ENCODE measurements at regions not wholly inside any gene's neighbourhood (a gene's known extent, or its start where the extent isn't known, plus 50 kb on each side); places are given as distances from the start of the nearest gene placed in this dataset.

GRCh38 chr19:32241306-32241705 lies 104.1 kb upstream of the ZNF507 start:
- ChIA-PET POLR2A (no interaction called here), CTCF (interaction anchor here (3.3 kb wide), 1 partner anchor 16 kb away, joined by 23 read pairs; no protein-coding TSS in a partner anchor)
- ATAC-seq (no peak), DNase-seq (ENCODE audit: low read depth in 1 of 2, low spot score in 1 of 2) (no peak), FAIRE-seq (no peak)
- Histone ChIP-seq H3K27ac (no peak overlapping the region), H3K4me2 (no peak overlapping the region), H3K9me3 (no peaks in the 10 kb centered on the region), H3K4me3 (no peak overlapping the region), H3K4me1 (no peaks in the 10 kb centered on the region)
- WGBS (ENCODE audit: missing lambda C conversion rate), result 29% methylated on average over 8 of the region's 8 CpGs
- TF ChIP-seq EHMT2 (IDR thresholded peaks at IDR 0.05; ENCODE audit: low read depth) (no peak), KDM5A (IDR thresholded peaks at IDR 0.05) (no peak), CBX2 (IDR thresholded peaks at IDR 0.05; ENCODE audit: borderline replicate concordance, low read depth) (no peak), NR3C1 (IDR thresholded peaks at IDR 0.05) (no peak), POLR2AphosphoS2 (conservative IDR thresholded peaks at IDR 0.05; ENCODE audit: low read length) (no peak), FOSL2 (IDR thresholded peaks at IDR 0.05) (no peak), FOSL2 (CRISPR knock-in tag; IDR thresholded peaks at IDR 0.05) (no peak), BCL3 (IDR thresholded peaks at IDR 0.05) (no peak), E2F6 (IDR thresholded peaks at IDR 0.05; ENCODE audit: borderline replicate concordance, low read depth) (no peak), GATA3 (IDR thresholded peaks at IDR 0.05; ENCODE audit: borderline replicate concordance) (no peak), NFE2L2 (conservative IDR thresholded peaks at IDR 0.05; ENCODE audit: low read length) (no peak), TFCP2L1 (CRISPR knock-in tag; IDR thresholded peaks at IDR 0.05) (no peak), EP300 (IDR thresholded peaks at IDR 0.05) (no peak), SREBF2 (IDR thresholded peaks at IDR 0.05) (no peak), ZC3H11A (IDR thresholded peaks at IDR 0.05) (no peak), RAD21 (conservative IDR thresholded peaks at IDR 0.05 in 1 of 2, IDR thresholded peaks at IDR 0.05 in 1 of 2) (no peak)

GRCh38 chr19:32241932-32242710 lies 103.3 kb upstream of the ZNF507 start:
- ATAC-seq, result no peak
- Histone ChIP-seq H3K27ac (no peak overlapping the region), H3K4me3 (no peak overlapping the region), H3K9me3 (peaks cover 2% of the 10 kb centered on the region; the same call in 2 of the 3 replicates), H3K4me1 (no peaks in the 10 kb centered on the region), H3K4me2 (no peak overlapping the region)
- ChIA-PET POLR2A (no interaction called here), CTCF (interaction anchor here (0.6 to 3.3 kb wide), 2 partner anchors 17 to 116 kb away, joined by 3 to 23 read pairs; no protein-coding TSS in a partner anchor)
- FAIRE-seq, result peak; percentile 84
- WGBS (ENCODE audit: missing lambda C conversion rate), result 63% methylated on average over 21 of the region's 21 CpGs
- TF ChIP-seq CEBPB (IDR thresholded peaks at IDR 0.05), result no peak
- TF ChIP-seq CBX8 (IDR thresholded peaks at IDR 0.05), result peak; percentile 39; the same call in 1 of the 2 replicates
- no peak for DNase-seq (ENCODE audit: low read depth in 1 of 2, low spot score in 1 of 2)

- ChIA-PET POLR2A (interaction anchor here (0.7 kb wide), 1 partner anchor 114 kb away, joined by 9 read pairs; no protein-coding TSS in a partner anchor), CTCF (interaction anchor here (0.7 to 2.4 kb wide), 7 partner anchors 11 to 1563 kb away, joined by 3 to 8 read pairs (median 3); no protein-coding TSS in a partner anchor)
- Histone ChIP-seq H3K27ac (no peak overlapping the region), H3K4me2 (no peak overlapping the region), H3K4me3 (no peak overlapping the region), H3K9me3 (peaks cover 5% of the 10 kb centered on the region; the same call in 2 of the 3 replicates), H3K4me1 (no peaks in the 10 kb centered on the region)
- ATAC-seq (no peak), FAIRE-seq (peak; percentile 73), DNase-seq (ENCODE audit: low read depth in 1 of 2, low spot score in 1 of 2) (no peak)
- 10% methylated on average over 5 of the region's 5 CpGs for WGBS (ENCODE audit: missing lambda C conversion rate)
- TF ChIP-seq HOXB5 (CRISPR knock-in tag; IDR thresholded peaks at IDR 0.05), result no peak
- TF ChIP-seq ESRRA (IDR thresholded peaks at IDR 0.05; ENCODE audit: borderline replicate concordance, low read length), result no peak
- TF ChIP-seq CHD4 (IDR thresholded peaks at IDR 0.05; ENCODE audit: borderline replicate concordance), result no peak
- no peak for TF ChIP-seq CBX2 (IDR thresholded peaks at IDR 0.05; ENCODE audit: borderline replicate concordance, low read depth)
- no peak for TF ChIP-seq TFCP2L1 (CRISPR knock-in tag; IDR thresholded peaks at IDR 0.05)
- no peak for TF ChIP-seq MAFK (IDR thresholded peaks at IDR 0.05; ENCODE audit: partially characterized antibody)
- TF ChIP-seq EHF (CRISPR knock-in tag; IDR thresholded peaks at IDR 0.05), result no peak
- TF ChIP-seq GATA3 (IDR thresholded peaks at IDR 0.05; ENCODE audit: borderline replicate concordance), result no peak
- TF ChIP-seq USF2 (IDR thresholded peaks at IDR 0.05), result no peak
- no peak for TF ChIP-seq FOXS1 (CRISPR knock-in tag; IDR thresholded peaks at IDR 0.05)
- no peak for TF ChIP-seq HES2 (IDR thresholded peaks at IDR 0.05)
- no peak for TF ChIP-seq CTCF (IDR thresholded peaks at IDR 0.05)
- no peak for TF ChIP-seq RNF2 (IDR thresholded peaks at IDR 0.05; ENCODE audit: borderline replicate concordance, low read depth)
- TF ChIP-seq PBX3 (IDR thresholded peaks at IDR 0.05), result no peak
These were observed 99.4 kb upstream of the ZNF507 start for GRCh38 chr19:32246006-32246405.

Measured in A549 (cell line).